NCI-H2227 (cell line): ENCODE measurements at regions not wholly inside any gene's neighbourhood (a gene's known extent, or its start where the extent isn't known, plus 50 kb on each side); places are given as distances from the start of the nearest gene placed in this dataset.

Experiments
- DNase-seq: peaks from one replicate; lab custom pipeline; 2025; ENCODE audit not compliant: unreplicated experiment; lab: John Stamatoyannopoulos, UW

GRCh38 chr2:19810148-19810547 is 91.6 kb downstream of the TTC32 start:
- no peak for DNase-seq

DNA sequence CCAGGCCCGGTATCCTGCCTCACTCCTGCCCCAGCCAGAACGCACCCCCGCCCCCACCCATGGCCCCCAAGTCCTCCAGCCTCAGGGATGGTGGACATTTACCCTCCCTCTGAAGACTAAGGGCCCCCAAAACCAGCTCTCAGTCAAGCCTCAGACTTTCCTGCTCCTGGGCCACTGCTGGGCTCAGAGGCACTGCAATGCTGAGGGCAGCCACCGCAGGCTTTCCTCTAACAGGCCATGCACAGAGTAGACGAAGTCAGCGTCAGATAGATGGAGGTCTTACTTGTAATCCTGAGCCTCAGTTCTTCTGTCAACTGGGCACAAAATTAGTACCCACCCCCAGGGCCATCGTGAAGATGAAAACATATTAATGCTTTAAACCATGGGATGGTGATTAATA is 92.6 kb downstream of the TTC32 start:
- no peak for DNase-seq

GRCh38 chr2:19807866-19808265 is 93.9 kb downstream of the TTC32 start:
- DNase-seq: no peak

DNA sequence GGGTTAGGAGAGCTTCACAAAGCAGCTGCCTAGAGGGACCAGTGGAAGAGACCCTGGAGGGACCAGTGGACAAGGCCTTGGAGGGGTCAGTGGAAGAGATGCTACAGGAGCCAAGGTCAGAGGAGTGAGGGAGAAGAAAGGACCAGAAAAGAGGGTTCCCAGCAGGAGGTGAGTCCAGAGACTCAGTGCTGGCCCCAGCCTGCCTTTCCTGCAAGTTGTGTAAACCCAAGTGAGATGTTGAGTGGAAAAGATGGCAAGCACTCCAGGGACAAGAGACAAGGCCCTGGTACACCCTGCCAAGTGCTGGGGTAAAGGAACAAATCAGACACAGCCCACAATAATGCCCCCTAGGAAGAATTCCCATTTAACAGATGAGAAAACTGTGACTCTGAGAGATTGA is 94.4 kb downstream of the TTC32 start:
- no peak for DNase-seq

DNA sequence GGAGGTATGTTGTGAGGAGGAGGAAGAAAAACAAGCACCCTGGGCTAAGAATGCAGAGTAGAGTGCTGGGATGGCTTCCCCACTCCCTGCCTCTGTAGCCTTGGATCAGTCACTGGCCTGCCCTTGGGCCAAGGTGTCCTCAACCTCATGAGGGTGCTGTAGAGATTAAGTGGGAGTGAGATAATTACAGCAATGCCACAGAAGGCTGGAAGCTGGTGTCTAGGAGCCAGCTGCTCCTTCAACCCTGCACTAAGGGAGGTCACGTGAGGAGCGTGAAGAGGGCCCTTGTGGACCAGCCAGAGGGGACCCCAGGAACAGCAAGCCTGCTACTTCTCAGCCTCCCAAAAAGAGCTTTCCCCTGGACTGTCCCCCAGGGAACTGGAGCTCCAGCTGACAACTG is 95.2 kb downstream of the TTC32 start:
- no peak for DNase-seq

- DNase-seq: no peak
These were observed 95.7 kb downstream of the TTC32 start for GRCh38 chr2:19806131-19806530.

GRCh38 chr2:19805266-19805665 is 96.5 kb downstream of the TTC32 start:
- DNase-seq: no peak

- DNase-seq: no peak
These were observed 97.0 kb downstream of the TTC32 start for GRCh38 chr2:19804639-19805260.

DNA sequence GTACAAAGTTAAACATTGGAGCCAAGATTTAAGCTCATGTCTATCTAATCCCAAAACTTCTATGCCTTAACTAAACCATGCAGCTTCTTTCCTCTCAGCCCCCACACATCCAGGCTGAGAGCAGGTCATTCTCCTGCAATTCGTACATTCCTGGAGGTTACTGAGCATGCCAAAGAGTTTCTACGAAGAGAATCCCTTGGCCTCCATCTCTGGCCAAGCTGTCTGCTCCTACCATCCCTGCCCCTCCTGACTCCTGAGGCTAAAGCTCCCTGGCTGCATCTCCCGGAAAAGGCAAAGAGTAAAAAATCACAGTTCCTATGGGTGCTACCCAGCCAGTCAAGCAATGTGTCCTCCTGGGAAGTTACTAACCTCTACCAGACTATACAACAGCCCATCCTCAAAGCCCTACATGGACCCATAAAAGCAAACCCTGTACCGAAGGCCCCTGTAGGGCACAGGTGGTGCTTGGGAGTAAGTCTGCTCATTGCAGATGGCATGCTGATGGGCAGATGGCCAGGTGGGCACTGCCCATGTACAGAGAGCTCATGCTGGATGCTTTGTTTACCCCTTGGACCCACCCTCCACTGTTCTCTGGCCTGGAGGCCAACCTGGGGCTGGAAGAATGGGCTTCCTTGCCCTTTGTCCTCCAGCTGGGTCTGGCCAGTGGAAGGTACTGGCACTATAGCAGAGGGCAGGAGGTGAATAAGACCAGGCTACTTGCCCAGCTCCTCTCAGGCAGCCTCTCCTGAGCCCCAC is 99.5 kb downstream of the TTC32 start:
- DNase-seq: no peak

- no peak for DNase-seq
These were observed 100.3 kb downstream of the TTC32 start for GRCh38 chr2:19801367-19802080.

DNA sequence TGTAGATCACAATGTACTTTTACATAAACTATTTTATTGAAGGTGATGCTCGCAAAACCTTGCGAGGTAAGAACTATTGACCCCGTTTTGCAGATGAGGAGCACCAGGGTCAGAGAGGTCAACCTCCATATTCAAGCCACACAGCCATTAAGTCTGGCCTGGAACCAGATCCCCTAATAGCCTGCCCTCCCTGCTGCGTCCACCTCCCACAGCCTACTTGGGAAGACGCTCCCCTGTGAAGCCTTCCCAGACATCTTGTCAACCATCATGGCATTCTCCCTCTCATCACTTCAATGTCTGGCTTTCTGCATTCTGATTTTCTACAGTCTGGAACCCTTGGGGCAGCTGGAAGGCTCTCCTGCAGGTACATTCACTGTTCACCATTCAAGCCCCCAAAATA is 101.0 kb downstream of the TTC32 start:
- no peak for DNase-seq

DNA sequence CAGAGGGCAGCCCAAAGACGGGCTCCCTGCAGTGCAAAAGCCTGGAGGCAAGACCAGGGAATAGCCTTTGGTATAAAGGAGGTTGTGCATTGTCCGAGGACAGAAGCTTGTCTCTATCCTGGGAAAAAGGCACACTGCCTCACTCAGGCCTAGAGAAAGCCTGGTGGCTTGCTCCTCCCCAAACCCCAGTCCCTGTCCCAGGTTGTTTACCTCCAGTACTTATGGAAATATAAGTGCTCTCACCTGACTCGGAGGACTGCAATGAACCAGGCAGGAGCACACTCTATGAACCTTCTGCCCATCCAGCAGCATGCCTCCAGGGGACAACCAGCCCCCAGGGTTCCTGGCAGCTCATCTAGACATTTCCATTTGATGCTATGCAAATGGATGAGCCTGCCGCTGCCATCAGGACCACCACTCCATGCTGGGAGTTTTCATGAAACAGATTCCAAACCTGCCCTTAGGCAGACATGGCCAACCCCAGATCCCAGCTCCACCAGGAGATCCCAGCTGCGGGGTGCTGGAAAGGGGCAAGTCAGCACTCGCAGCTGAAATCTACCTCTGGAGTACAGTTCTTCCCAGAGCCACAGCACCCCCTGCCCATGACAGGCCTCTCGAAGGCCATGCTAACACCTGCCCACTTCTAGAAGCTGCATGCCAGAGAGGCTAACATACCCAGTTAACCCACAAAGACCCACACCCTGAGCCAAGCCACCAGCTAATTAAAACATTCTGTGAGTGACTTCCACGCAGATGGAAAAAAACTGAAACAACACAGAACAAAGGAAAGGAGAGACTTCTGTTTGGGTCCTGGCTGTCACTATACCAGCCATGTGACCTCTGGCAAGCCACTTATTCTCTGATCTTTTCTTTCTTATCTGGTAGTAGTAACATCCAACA is 101.7 kb downstream of the TTC32 start:
- no peak for DNase-seq

DNA sequence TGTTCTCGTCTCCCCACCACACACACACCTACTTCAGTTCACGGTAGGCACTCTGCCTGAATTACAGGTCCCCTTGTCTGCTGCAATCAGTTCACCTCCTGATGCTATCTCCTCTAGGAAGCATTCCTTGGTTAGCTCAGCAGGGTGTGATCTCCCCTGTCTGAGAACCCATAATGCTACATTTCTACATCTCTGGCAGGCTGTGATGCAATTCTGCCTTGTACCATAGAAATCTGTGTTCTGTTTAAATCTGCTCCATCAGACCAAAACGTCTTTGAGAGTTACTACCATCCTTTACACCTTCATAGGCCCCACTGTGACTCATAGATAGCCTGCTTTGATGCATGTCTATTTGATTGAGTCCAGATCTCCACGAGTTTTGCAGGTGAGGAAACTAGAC is 103.9 kb downstream of the TTC32 start:
- no peak for DNase-seq

- no peak for DNase-seq
These were observed 104.5 kb downstream of the TTC32 start for GRCh38 chr2:19797243-19797810.

DNA sequence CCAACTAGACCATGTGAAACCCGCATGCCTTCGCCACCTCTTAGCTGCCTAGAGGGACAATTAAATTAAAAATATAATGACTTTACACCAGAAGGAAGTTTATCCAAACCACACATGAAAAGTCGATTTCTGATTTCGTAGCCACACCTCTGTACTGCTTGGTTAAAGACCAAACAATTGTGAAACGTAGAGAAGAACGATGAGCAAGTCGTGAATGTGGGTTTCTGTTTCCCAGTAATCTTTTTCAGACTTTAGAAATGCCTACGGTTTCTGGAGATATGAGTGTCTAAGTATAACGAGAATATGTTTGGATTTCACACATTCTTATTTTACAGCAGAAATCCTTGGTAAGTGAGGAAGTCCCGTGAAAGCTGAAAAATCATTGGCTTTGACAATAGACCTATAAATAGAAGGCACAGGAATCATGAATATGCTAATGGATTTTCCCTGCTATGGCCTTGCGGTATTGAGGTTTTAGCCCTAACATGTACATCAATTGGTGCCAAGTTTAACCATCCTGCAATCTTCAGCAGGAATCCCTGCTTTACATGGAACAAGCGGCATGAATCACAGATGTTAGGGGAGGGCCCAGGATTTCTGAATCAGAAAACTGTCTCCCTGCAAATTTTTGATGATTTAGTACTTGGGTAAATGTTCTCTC is 105.6 kb downstream of the TTC32 start:
- DNase-seq: no peak

- DNase-seq: no peak
These were observed 108.5 kb downstream of the TTC32 start for GRCh38 chr2:19793132-19793750.

GRCh38 chr2:19790291-19790690 is 111.5 kb downstream of the TTC32 start:
- no peak for DNase-seq

- no peak for DNase-seq
These were observed 114.6 kb downstream of the TTC32 start for GRCh38 chr2:19787134-19787533.

DNA sequence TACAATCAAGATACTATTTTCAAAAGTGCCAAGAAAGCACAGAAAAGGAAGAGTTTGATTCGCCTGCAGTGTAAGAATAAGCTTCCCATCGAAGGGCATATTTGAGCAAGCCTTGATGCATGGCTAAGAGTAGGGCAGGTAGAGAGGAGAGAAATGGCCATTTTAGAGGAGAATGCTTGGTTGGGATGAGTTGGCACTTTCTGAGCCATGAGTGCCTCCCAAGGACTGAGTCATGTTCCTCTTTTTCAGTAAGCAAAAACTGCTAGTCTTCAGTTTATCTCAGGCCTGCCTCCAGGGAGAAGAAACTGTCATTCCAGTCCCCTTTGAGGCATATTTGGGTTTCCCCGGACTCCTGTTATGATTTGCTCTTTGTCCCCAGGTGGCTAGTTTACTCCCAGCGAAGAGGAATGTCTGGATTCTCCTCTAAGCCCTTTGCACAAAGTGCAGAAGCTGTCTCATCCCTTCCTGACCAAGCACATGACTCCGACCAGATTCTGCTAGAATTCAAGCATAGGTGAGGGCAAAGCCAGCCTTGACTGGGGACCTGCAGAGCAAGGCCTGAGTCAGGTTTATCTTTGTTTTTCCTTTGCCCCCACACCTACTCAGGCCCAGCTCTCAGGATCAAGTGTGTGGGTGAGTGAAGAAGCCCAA is 115.2 kb downstream of the TTC32 start:
- DNase-seq: no peak
